ENCODE measurements at regions not wholly inside any gene's neighbourhood (a gene's known extent, or its start where the extent isn't known, plus 50 kb on each side); places are given as distances from the start of the nearest gene placed in this dataset.

DNA sequence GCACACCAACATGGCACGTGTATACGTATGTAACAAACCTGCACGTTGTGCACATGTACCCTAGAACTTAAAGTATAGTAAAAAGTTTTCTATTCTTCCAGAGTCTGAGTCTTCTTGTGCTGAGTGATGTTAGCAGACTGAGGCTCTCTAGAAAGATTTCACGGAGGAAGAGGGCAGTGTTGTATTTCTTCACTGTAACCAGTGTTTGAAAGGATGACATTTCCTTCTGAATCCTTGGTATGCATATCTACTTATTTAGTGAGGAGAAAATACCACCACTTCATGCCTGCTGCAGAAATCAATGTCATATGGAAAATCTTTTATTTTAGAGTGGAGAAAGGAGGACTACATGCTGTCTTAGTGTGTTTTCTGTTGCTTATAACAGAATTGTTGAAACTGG lies 357.1 kb downstream of the CCDC85A start:
- TF ChIP-seq, protein P1, sequence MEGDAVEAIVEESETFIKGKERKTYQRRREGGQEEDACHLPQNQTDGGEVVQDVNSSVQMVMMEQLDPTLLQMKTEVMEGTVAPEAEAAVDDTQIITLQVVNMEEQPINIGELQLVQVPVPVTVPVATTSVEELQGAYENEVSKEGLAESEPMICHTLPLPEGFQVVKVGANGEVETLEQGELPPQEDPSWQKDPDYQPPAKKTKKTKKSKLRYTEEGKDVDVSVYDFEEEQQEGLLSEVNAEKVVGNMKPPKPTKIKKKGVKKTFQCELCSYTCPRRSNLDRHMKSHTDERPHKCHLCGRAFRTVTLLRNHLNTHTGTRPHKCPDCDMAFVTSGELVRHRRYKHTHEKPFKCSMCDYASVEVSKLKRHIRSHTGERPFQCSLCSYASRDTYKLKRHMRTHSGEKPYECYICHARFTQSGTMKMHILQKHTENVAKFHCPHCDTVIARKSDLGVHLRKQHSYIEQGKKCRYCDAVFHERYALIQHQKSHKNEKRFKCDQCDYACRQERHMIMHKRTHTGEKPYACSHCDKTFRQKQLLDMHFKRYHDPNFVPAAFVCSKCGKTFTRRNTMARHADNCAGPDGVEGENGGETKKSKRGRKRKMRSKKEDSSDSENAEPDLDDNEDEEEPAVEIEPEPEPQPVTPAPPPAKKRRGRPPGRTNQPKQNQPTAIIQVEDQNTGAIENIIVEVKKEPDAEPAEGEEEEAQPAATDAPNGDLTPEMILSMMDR (IDR thresholded peaks at IDR 0.05): no peak
- H3K4me1 ChIP-seq (ENCODE audit: control insufficient read depth in 1 of 2, insufficient read depth in 1 of 2, low read depth in 1 of 2, low read length in 1 of 2): no peaks in the 10 kb centered on the region
- no peak overlapping the region for H3K4me3 ChIP-seq (ENCODE audit: low read depth in 1 of 2, low read length in 1 of 2)
- no peaks in the 10 kb centered on the region for H3K9me3 ChIP-seq
- H3K36me3 ChIP-seq: no peaks in the 10 kb centered on the region
- H3K27ac ChIP-seq: no peak overlapping the region
- H3K27me3 ChIP-seq: no peaks in the 10 kb centered on the region

DNA sequence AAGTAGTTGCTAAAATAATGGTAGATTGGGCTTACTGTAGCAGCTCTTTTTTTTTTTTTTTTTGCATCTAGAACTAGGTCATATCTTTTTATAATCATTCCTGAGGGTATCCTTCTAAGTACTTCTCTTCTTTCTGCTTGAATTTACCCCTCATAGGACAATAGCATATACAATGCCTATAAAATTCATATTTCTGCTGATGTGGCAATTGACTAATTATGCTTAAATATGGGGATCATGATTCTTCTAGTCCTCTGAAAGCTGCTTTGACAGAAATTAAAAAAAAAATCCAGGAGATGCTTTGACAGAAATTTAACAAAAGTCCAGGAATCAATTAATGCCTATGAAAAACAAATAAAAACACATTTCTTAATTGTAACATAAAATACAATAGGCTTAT lies 358.4 kb downstream of the CCDC85A start:
- TF ChIP-seq, protein P1 (IDR thresholded peaks at IDR 0.05): no peak
- Histone ChIP-seq H3K4me3 (ENCODE audit: low read depth in 1 of 2, low read length in 1 of 2) (no peak overlapping the region), H3K9me3 (no peaks in the 10 kb centered on the region), H3K27ac (no peak overlapping the region), H3K27me3 (no peaks in the 10 kb centered on the region), H3K4me1 (ENCODE audit: control insufficient read depth in 1 of 2, insufficient read depth in 1 of 2, low read depth in 1 of 2, low read length in 1 of 2) (no peaks in the 10 kb centered on the region), H3K36me3 (no peaks in the 10 kb centered on the region)

DNA sequence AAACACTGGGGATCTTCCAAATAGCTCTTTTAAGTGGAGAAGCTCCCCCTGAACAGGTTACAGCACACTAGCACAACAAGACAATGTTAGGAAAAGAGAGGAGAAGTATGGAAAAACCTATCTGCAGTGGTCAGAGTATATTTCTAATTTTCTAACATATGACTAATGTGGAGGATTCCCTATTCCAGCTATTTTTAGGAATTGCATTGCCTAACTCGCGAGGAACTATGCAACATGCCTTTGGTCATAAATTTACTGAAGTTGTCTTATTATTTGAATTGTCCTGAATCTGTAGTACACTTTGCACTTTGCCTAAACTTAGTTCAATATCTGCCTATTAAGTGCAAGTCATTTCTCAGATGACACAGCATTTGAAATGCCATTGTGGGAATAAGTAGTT lies 381.4 kb downstream of the CCDC85A start:
- TF ChIP-seq, protein P1 (IDR thresholded peaks at IDR 0.05): no peak
- peaks cover 3% of the 10 kb centered on the region for H3K9me3 ChIP-seq
- H3K4me1 ChIP-seq (ENCODE audit: control insufficient read depth in 1 of 2, insufficient read depth in 1 of 2, low read depth in 1 of 2, low read length in 1 of 2): no peaks in the 10 kb centered on the region
- H3K4me3 ChIP-seq (ENCODE audit: low read depth in 1 of 2, low read length in 1 of 2): no peak overlapping the region
- H3K27ac ChIP-seq: no peak overlapping the region
- H3K27me3 ChIP-seq: no peaks in the 10 kb centered on the region
- no peaks in the 10 kb centered on the region for H3K36me3 ChIP-seq

DNA sequence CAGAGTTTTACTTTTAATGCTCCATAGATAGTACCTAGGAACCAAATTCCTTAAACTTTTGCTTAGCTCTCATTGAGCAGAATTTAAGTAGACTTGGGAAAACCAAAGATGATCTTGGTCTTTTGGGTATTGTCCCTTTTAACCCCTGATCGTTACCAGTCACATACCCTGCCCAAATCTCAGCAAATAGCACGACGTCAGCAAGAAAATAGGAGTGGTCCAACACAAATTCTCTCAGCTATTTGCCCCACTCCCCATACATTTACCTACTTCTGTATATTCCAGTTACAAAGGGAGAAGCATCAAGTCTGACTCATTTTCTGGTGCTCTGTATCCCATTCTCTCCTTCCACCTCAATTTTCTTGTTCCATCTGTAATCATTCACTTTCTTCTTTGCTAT lies 387.3 kb downstream of the CCDC85A start:
- no peak overlapping the region for H3K4me3 ChIP-seq (ENCODE audit: low read depth in 1 of 2, low read length in 1 of 2)
- no peaks in the 10 kb centered on the region for H3K27me3 ChIP-seq
- H3K9me3 ChIP-seq: no peaks in the 10 kb centered on the region
- no peaks in the 10 kb centered on the region for H3K4me1 ChIP-seq (ENCODE audit: control insufficient read depth in 1 of 2, insufficient read depth in 1 of 2, low read depth in 1 of 2, low read length in 1 of 2)
- H3K36me3 ChIP-seq: no peaks in the 10 kb centered on the region
- TF ChIP-seq, protein P1 (IDR thresholded peaks at IDR 0.05): no peak
- no peak overlapping the region for H3K27ac ChIP-seq

DNA sequence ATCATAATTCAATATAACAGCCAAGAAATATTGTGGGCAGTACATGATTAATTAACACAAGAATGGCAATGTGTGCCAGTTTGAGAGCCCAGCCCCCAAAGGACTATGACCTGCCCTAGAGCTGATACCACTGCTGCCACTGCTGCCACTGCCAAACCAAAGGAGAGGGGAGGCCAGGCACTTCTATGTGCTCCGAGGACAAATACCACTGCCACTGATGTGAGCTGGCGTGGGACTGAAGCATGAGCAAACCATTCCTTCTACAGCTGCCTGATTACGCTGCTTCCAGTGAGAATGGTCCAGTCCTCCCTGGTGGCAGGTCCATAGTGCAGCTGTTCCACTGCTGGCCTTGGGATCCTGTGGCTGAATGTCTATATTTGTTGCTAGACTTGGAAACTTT lies 392.2 kb downstream of the CCDC85A start:
- no peak overlapping the region for H3K27ac ChIP-seq
- TF ChIP-seq, protein P1 (IDR thresholded peaks at IDR 0.05): no peak
- H3K4me3 ChIP-seq (ENCODE audit: low read depth in 1 of 2, low read length in 1 of 2): no peak overlapping the region
- H3K4me1 ChIP-seq (ENCODE audit: control insufficient read depth in 1 of 2, insufficient read depth in 1 of 2, low read depth in 1 of 2, low read length in 1 of 2): no peaks in the 10 kb centered on the region
- no peaks in the 10 kb centered on the region for H3K9me3 ChIP-seq
- H3K36me3 ChIP-seq: no peaks in the 10 kb centered on the region
- H3K27me3 ChIP-seq: no peaks in the 10 kb centered on the region

DNA sequence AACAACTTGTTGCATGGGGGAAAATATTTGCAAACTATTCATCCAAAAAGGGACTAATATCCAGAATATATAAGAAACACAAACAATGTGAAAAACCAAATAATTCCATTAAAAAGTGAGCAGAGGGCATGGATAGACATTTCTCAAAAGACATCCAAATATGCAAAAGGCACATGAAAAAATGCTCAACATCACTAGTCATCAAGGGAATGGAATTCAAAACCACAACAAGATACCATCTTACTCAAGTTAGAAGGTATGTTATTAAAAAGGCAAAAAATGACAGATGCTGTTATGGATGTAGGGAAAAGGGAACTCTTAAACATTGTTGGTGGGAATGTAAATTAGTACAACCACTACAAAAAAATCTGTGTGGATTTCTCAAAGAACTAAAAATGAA lies 396.5 kb downstream of the CCDC85A start:
- H3K4me3 ChIP-seq (ENCODE audit: low read depth in 1 of 2, low read length in 1 of 2): no peak overlapping the region
- H3K9me3 ChIP-seq: peaks cover 2% of the 10 kb centered on the region
- no peaks in the 10 kb centered on the region for H3K27me3 ChIP-seq
- H3K36me3 ChIP-seq: no peaks in the 10 kb centered on the region
- no peak overlapping the region for H3K27ac ChIP-seq
- TF ChIP-seq, protein P1 (IDR thresholded peaks at IDR 0.05): no peak
- no peaks in the 10 kb centered on the region for H3K4me1 ChIP-seq (ENCODE audit: control insufficient read depth in 1 of 2, insufficient read depth in 1 of 2, low read depth in 1 of 2, low read length in 1 of 2)

Data from neutrophil (primary cell).